ENCODE measurements at regions not wholly inside any gene's neighbourhood (a gene's known extent, or its start where the extent isn't known, plus 50 kb on each side); places are given as distances from the start of the nearest gene placed in this dataset.

GRCh38 chr2:199105826-199106225, 351.9 kb downstream of the SATB2 start:
- TF ChIP-seq, protein P1, sequence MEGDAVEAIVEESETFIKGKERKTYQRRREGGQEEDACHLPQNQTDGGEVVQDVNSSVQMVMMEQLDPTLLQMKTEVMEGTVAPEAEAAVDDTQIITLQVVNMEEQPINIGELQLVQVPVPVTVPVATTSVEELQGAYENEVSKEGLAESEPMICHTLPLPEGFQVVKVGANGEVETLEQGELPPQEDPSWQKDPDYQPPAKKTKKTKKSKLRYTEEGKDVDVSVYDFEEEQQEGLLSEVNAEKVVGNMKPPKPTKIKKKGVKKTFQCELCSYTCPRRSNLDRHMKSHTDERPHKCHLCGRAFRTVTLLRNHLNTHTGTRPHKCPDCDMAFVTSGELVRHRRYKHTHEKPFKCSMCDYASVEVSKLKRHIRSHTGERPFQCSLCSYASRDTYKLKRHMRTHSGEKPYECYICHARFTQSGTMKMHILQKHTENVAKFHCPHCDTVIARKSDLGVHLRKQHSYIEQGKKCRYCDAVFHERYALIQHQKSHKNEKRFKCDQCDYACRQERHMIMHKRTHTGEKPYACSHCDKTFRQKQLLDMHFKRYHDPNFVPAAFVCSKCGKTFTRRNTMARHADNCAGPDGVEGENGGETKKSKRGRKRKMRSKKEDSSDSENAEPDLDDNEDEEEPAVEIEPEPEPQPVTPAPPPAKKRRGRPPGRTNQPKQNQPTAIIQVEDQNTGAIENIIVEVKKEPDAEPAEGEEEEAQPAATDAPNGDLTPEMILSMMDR (IDR thresholded peaks at IDR 0.05) = no peak
- no peak for TF ChIP-seq EZH2 (IDR thresholded peaks at IDR 0.05; ENCODE audit: borderline replicate concordance, insufficient read depth, low read depth, low read length, poor library complexity, severe bottlenecking)
